ENCODE measurements at regions not wholly inside any gene's neighbourhood (a gene's known extent, or its start where the extent isn't known, plus 50 kb on each side); places are given as distances from the start of the nearest gene placed in this dataset.

DNA sequence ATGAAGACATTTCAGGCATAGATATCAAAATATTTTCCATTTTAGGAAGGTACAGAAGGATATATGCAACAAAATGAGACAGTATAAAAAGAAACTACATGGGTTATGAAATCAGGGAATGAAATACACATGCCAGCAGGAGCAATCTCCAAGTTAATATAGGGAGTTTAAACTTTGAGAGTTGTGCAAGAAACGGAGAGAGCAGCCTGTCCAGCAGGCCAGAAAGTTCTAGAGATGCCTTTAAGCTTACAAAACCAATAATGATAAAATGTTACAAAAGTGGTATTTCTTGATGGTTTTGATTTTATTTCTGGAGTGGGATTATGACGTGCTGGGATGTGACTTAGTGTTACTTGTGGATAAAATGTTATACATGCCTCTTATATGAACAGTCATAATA lies 2047.9 kb downstream of the ARAP2 start:
- no peak for DNase-seq (ENCODE audit: extremely low read depth in 1 of 11, low read depth in 9 of 11, low spot score in 4 of 11)

DNA sequence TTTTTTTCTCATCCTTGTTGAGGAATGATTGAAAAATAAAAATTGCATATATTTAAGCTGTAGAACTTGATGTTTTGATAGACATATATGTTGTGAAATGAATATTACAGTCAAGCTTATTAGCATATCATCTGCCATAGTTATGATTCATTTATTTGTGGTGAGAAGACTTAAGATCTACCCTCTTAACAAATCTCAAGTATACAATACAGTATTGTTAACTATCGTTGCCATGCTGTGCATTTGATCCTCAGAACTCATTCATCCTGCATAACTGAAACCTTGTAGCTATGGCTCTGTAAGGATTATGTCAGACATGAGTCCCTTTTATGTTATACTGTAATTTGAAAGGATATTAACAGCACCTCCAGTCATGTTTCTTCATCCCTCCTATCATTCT lies 2045.3 kb downstream of the ARAP2 start:
- no peak for DNase-seq (ENCODE audit: extremely low read depth in 1 of 11, low read depth in 9 of 11, low spot score in 4 of 11)

DNA sequence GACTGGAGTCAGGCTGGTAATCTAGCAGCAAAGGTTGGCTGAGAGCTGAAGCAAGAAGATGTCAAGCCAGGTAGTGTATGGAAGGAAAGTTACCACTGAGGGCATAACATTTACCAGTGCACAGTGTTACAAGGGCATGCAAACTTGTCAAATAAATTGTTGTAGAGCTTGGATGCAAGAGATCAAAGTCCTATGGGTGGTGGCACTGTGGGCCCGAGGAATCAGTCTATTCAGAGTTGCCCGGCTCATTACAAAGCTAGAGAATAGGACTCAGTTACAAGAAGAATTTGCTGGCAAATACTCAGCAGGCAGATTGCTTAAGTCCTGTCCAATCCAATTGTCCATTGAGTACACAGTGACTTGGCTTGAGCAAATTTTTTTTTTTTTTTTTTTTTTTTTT lies 2043.8 kb downstream of the ARAP2 start:
- DNase-seq (ENCODE audit: extremely low read depth in 1 of 11, low read depth in 9 of 11, low spot score in 4 of 11): no peak

GRCh38 chr4:34202154-34202553 lies 2042.2 kb downstream of the ARAP2 start:
- DNase-seq (ENCODE audit: extremely low read depth in 1 of 11, low read depth in 9 of 11, low spot score in 4 of 11): no peak

DNA sequence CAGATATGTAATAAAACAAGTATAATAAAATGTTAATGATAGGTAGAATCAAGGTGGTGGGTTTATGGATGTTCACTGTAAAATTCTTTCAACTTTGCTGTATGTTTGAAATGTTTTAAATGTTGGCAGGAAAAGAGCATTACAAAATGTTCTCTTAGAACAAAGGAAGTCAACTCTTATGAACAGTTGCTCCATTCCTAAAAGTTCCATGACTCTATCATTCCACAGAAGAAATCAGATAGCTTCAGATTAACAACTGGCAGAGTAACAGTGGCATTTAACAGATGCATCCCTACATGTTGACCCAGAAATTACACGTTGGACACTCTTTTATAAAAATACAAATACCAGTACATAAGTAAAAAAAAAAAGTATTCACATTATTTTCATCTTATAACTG lies 2023.7 kb downstream of the ARAP2 start:
- DNase-seq (ENCODE audit: extremely low read depth in 1 of 11, low read depth in 9 of 11, low spot score in 4 of 11): peak in 1 of 11 donors; percentile 1

DNA sequence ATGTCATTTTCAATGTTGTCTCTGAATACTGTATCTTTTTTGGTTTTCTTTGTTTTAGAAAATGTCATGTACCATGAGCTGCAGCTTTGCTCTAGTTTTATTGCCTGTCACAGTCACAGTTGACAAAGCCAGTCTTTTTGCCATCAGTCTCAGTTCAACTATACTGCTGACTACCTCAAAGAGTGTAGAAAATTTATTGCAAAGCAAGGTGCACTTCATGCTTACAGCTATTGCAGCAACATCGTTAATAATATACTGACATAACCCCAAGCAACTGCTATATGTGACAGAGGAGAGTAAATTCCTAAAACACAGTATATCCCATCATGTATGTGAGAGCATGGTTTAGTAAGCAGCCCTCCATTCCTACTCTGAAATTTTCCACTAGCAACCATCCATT lies 2022.3 kb downstream of the ARAP2 start:
- peak in 1 of 11 donors; percentile 0 for DNase-seq (ENCODE audit: extremely low read depth in 1 of 11, low read depth in 9 of 11, low spot score in 4 of 11)

DNA sequence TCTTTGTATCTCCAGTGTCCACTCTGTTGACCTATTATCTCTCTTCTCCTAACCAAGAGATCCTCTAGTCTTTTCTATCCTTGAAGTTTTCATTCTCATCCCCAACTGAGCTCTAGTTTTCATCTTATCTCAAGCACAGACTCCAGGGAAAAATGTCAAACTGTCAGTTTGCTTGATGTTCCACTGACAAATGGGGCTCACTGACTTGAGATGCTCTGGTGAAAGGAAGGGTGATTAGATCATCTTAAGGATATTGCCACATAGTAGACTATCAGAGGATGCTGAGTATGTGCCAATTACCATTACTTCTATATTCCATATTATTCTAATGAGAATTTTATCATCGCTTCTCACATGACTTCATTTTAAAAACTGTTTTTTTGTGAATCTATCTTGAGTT lies 2008.2 kb downstream of the ARAP2 start:
- no peak for DNase-seq (ENCODE audit: extremely low read depth in 1 of 11, low read depth in 9 of 11, low spot score in 4 of 11)

GRCh38 chr4:34245276-34245675 lies 1999.0 kb downstream of the ARAP2 start:
- DNase-seq (ENCODE audit: extremely low read depth in 1 of 11, low read depth in 9 of 11, low spot score in 4 of 11): no peak

DNA sequence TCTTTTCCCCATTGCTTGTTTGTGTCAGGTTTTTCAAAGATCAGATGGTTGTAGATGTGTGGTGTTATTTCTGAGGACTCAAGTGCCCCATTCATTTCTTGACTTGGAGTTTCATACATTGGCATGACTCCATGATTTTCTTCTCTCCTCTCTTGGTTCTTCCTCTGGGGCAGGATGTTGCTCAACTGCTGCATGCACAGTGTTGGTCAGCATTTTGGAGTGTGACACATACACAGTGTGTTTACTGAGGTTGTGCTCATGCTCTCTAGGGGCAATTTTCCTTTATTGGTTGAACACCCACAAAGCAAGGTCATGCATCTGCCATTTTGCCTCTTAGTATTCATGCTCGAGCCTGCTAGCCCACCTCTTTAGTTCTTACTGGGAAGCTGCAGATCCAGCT lies 1993.8 kb downstream of the ARAP2 start:
- no peak for DNase-seq (ENCODE audit: extremely low read depth in 1 of 11, low read depth in 9 of 11, low spot score in 4 of 11)

GRCh38 chr4:34253239-34253638 lies 1991.1 kb downstream of the ARAP2 start:
- DNase-seq (ENCODE audit: extremely low read depth in 1 of 11, low read depth in 9 of 11, low spot score in 4 of 11): no peak

- no peak for DNase-seq (ENCODE audit: extremely low read depth in 1 of 11, low read depth in 9 of 11, low spot score in 4 of 11)
These were observed 1986.1 kb downstream of the ARAP2 start for GRCh38 chr4:34258176-34258575.

- DNase-seq (ENCODE audit: extremely low read depth in 1 of 11, low read depth in 9 of 11, low spot score in 4 of 11): no peak
These were observed 1982.5 kb downstream of the ARAP2 start for GRCh38 chr4:34261799-34262314.

- DNase-seq (ENCODE audit: extremely low read depth in 1 of 11, low read depth in 9 of 11, low spot score in 4 of 11): peak in 6 of 11 donors; percentile 1 to 33 (median 6)
These were observed 1974.7 kb downstream of the ARAP2 start for GRCh38 chr4:34269613-34270012.

- no peak for DNase-seq (ENCODE audit: extremely low read depth in 1 of 11, low read depth in 9 of 11, low spot score in 4 of 11)
These were observed 1972.6 kb downstream of the ARAP2 start for GRCh38 chr4:34271479-34272355.

GRCh38 chr4:34279011-34279410 lies 1965.3 kb downstream of the ARAP2 start:
- DNase-seq (ENCODE audit: extremely low read depth in 1 of 11, low read depth in 9 of 11, low spot score in 4 of 11): no peak

DNA sequence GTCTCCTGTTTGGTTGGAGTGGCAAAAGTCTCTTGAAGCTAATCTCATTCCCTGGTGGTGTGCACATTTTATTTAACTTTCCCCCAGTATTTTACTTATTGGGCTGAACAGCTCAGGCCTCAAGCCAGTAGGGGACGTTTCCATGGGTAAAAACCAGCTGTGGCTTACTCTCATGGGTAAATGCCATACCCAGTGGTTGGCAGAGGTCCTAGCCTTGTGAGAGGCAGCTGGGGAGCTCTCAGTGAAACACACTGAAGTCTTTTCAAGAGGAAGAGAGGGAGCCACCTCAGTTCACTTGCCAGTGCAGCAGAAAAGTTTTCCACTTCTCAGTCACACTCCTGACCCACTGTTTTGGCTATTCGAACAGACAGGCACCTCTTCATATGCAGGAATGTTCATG lies 1964.2 kb downstream of the ARAP2 start:
- DNase-seq (ENCODE audit: extremely low read depth in 1 of 11, low read depth in 9 of 11, low spot score in 4 of 11): no peak

GRCh38 chr4:34281826-34282225 lies 1962.5 kb downstream of the ARAP2 start:
- DNase-seq (ENCODE audit: extremely low read depth in 1 of 11, low read depth in 9 of 11, low spot score in 4 of 11): no peak

DNA sequence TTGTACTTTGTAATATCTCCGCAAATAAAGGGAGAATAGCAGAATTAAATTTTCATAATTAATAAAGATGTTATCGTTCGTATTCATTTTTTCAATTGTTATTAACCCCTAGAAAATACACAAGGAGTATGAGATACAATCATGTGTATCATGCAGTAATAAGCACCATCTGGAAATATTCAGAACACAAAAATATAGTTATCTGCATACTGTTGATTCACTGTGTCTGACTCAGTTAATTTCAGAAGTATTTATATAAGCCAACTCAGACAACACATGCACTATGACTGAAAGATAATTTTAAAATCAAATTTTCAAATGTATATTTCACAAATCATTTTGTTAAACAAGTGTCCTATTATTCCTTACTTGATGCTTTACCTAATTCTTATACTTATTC lies 1954.8 kb downstream of the ARAP2 start:
- no peak for DNase-seq (ENCODE audit: extremely low read depth in 1 of 11, low read depth in 9 of 11, low spot score in 4 of 11)

GRCh38 chr4:34289962-34290361 lies 1954.4 kb downstream of the ARAP2 start:
- DNase-seq (ENCODE audit: extremely low read depth in 1 of 11, low read depth in 9 of 11, low spot score in 4 of 11): no peak

GRCh38 chr4:34293459-34293858 lies 1950.9 kb downstream of the ARAP2 start:
- no peak for DNase-seq (ENCODE audit: extremely low read depth in 1 of 11, low read depth in 9 of 11, low spot score in 4 of 11)

- no peak for DNase-seq (ENCODE audit: extremely low read depth in 1 of 11, low read depth in 9 of 11, low spot score in 4 of 11)
These were observed 1934.9 kb downstream of the ARAP2 start for GRCh38 chr4:34309383-34309906.
